Gastroesophageal sphincter (tissue), 4 donors: ENCODE measurements at regions not wholly inside any gene's neighbourhood (a gene's known extent, or its start where the extent isn't known, plus 50 kb on each side); places are given as distances from the start of the nearest gene placed in this dataset.
A peak's percentile ranks its signal among the peaks of the same experiment; 100 is the strongest.

ENCODE experiments used
- ATAC-seq: fragments of 150-250 bp; one replicate; pipeline ENCODE4 v1.9.1; 2016; ENCODE audit warnings: mild to moderate bottlenecking, moderate library complexity
- H3K27ac ChIP-seq, 4 donors: fragments of 200-600 bp; sonication (generic) in 3 of 4; 1 replicate in 3 of 4; 2 replicates in 1 of 4; pipeline ENCODE4 v1.5.1; 2016 to 2019
- H3K27me3 ChIP-seq: fragments of 200-600 bp; sonication (generic); one replicate; pipeline ENCODE4 v1.5.1; 2019
- H3K36me3 ChIP-seq, 2 donors: fragments of 200-600 bp; sonication (generic); one replicate each; pipeline ENCODE4 v1.5.1; 2019; ENCODE audit warnings: control low read depth in 1 of 2
- H3K4me1 ChIP-seq, 3 donors: fragments of 200-600 bp; sonication (generic); 1 replicate in 2 of 3; 2 replicates in 1 of 3; pipeline ENCODE4 v1.5.1; 2016 to 2019; ENCODE audit warnings: control low read depth in 2 of 3
- H3K4me3 ChIP-seq, 2 donors: fragments of 200-600 bp; sonication (generic); one replicate each; pipeline ENCODE4 v1.5.1; 2019; ENCODE audit warnings: mild to moderate bottlenecking in 1 of 2, moderate library complexity in 1 of 2
- H3K9me3 ChIP-seq, 3 donors: fragments of 200-600 bp; sonication (generic); one replicate each; pipeline ENCODE4 v1.5.1; 2017 to 2019; ENCODE audit warnings: control low read depth in 2 of 3
- CTCF ChIP-seq, 4 experiments: fragments of 200-600 bp in 2 of 4; fragments of 450-650 bp in 2 of 4; sonication (generic) in 1 of 4; IDR thresholded peaks; one replicate each; pipeline ENCODE4 v1.5.1; 2017 to 2019; ENCODE audit warnings: antibody characterized with exemption in 4 of 4, mild to moderate bottlenecking in 2 of 4, moderate library complexity in 2 of 4
- EP300 ChIP-seq: sonication (generic); formaldehyde crosslinking; IDR thresholded peaks from one replicate; pipeline ENCODE4 v1.6.1; 2017; ENCODE audit warnings: antibody characterized with exemption, mild to moderate bottlenecking
- POLR2A ChIP-seq, 2 donors: fragments of 450-650 bp; IDR thresholded peaks; one replicate each; pipeline ENCODE4 v1.6.1; 2017; ENCODE audit warnings: antibody characterized with exemption in 2 of 2, mild to moderate bottlenecking in 2 of 2, moderate library complexity in 1 of 2
- POLR2AphosphoS5 ChIP-seq: sonication (generic); formaldehyde crosslinking; IDR thresholded peaks from one replicate; pipeline ENCODE4 v1.6.1; 2017; ENCODE audit warnings: antibody characterized with exemption
- WGBS, 2 donors: methylation state at CpG; one replicate each; pipeline ENCODE4 v1.1.5; 2018; ENCODE audit warnings: low coverage in 1 of 2; 5-methylcytosine and 5-hydroxymethylcytosine counted together

GRCh38 chr12:118467641-118468305 lies 91.4 kb downstream of the SUDS3 start:
- H3K4me1 ChIP-seq = no peaks in the 10 kb centered on the region
- H3K27ac ChIP-seq = no peak overlapping the region
- no peak overlapping the region for H3K4me3 ChIP-seq
- WGBS, 2 donors = 87 to 93% methylated on average over 2 to 3 of the region's 3 CpGs
- H3K27me3 ChIP-seq = no peaks in the 10 kb centered on the region
- TF ChIP-seq CTCF (IDR thresholded peaks at IDR 0.05) (no peak), EP300 (no peak), POLR2AphosphoS5 (no peak)
- no peak for ATAC-seq
- peaks cover 0 to 8% (median 0%) of the 10 kb centered on the region in 3 donors for H3K9me3 ChIP-seq
- no peaks in the 10 kb centered on the region for H3K36me3 ChIP-seq

GRCh38 chr12:118472940-118473339 lies 96.6 kb downstream of the SUDS3 start:
- Histone ChIP-seq H3K9me3 (peaks cover 0 to 8% (median 0%) of the 10 kb centered on the region in 3 donors), H3K4me1 (no peaks in the 10 kb centered on the region), H3K27ac (no peak overlapping the region), H3K27me3 (no peaks in the 10 kb centered on the region), H3K36me3 (no peaks in the 10 kb centered on the region), H3K4me3 (no peak overlapping the region)
- no peak for ATAC-seq
- TF ChIP-seq POLR2AphosphoS5 (no peak), EP300 (no peak), POLR2A (IDR thresholded peaks at IDR 0.05) (no peak), CTCF (IDR thresholded peaks at IDR 0.05) (no peak)
- 82% methylated on average over 1 of the region's 1 CpG; no CpG with 5 or more reads in 1 of the 2 donors for WGBS, 2 donors

- no peak overlapping the region for H3K4me3 ChIP-seq
- H3K36me3 ChIP-seq = no peaks in the 10 kb centered on the region
- TF ChIP-seq CTCF (IDR thresholded peaks at IDR 0.05) = no peak
- no peak for TF ChIP-seq EP300
- TF ChIP-seq POLR2A (IDR thresholded peaks at IDR 0.05) = no peak
- no peak for TF ChIP-seq POLR2AphosphoS5
- no peaks in the 10 kb centered on the region for H3K27me3 ChIP-seq
- no peak for ATAC-seq
- no peaks in the 10 kb centered on the region for H3K4me1 ChIP-seq
- H3K27ac ChIP-seq = no peak overlapping the region
- WGBS, 2 donors = 57 to 73% methylated on average over 2 to 4 of the region's 4 CpGs
- H3K9me3 ChIP-seq = no peaks in the 10 kb centered on the region
Measured at GRCh38 chr12:118480235-118480634, 103.9 kb downstream of the SUDS3 start.

DNA sequence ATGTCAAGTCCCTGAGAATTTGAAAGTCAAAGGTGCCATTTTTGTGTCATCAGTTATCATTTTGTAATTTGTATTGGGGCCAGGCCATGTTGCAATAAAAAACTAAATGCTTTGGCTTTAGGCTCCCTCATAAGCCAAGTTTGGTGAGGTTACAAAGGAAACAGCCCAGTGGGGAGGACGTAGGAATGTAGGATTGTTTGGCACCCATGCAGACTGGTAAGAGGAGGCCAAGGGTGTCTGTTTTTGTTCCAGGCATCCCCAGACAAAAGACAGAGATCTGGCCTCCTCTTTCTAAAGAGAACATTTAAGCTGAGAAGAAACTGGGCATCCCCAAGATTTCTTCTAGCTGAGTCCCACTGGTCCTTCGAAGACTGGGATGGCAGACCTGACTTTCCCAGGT lies 111.7 kb downstream of the SUDS3 start:
- Histone ChIP-seq H3K27ac (peak overlapping the region in 1 of 4 donors; percentile 32), H3K9me3 (peaks cover 0 to 9% (median 0%) of the 10 kb centered on the region in 3 donors), H3K27me3 (no peaks in the 10 kb centered on the region), H3K36me3 (no peaks in the 10 kb centered on the region), H3K4me3 (no peak overlapping the region), H3K4me1 (no peaks in the 10 kb centered on the region)
- no peak for TF ChIP-seq CTCF (IDR thresholded peaks at IDR 0.05)
- TF ChIP-seq EP300 = no peak
- no peak for TF ChIP-seq POLR2A (IDR thresholded peaks at IDR 0.05)
- TF ChIP-seq POLR2AphosphoS5 = no peak
- peak; percentile 81 for ATAC-seq
- 33 to 40% methylated on average over 2 of the region's 2 CpGs for WGBS, 2 donors

DNA sequence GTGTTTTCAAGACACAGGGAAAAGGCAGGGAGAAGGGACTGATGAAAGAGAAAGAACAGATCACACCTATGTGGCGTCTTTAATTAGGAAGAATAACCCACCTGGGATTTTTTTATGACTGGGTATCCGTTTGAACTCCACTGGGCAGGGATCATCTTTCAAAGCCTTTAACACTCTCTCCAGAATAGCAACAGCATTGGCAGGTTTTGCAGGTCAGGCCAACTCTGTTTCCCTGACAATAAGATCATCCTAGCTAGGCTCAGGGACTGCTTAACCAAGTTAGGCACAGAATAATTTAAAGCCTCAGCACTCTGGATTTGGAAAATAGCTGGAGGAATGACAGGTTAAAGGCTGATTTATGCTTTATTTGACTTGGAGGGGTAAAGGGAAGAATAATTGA lies 117.6 kb downstream of the SUDS3 start:
- Histone ChIP-seq H3K4me3 (no peak overlapping the region), H3K27ac (peak overlapping the region in 1 of 4 donors; percentile 14), H3K36me3 (no peaks in the 10 kb centered on the region), H3K4me1 (peaks cover 0 to 10% (median 0%) of the 10 kb centered on the region in 3 donors), H3K27me3 (no peaks in the 10 kb centered on the region), H3K9me3 (peaks cover 0 to under 1% (median 0%) of the 10 kb centered on the region in 3 donors)
- WGBS, 2 donors = 14 to 27% methylated on average over 2 of the region's 2 CpGs
- no peak for ATAC-seq
- TF ChIP-seq EP300 = no peak
- no peak for TF ChIP-seq POLR2A (IDR thresholded peaks at IDR 0.05)
- TF ChIP-seq POLR2AphosphoS5 = no peak
- TF ChIP-seq CTCF (IDR thresholded peaks at IDR 0.05) = no peak
